ENCODE measurements at regions not wholly inside any gene's neighbourhood (a gene's known extent, or its start where the extent isn't known, plus 50 kb on each side); places are given as distances from the start of the nearest gene placed in this dataset.
"Not testable (repeated sequence)": the region's sequence is repeated elsewhere in the genome, so short reads cannot be mapped to it uniquely, and the experiment has no call there.

GRCh38 chr2:195138435-195138834 lies 518.6 kb upstream of the SLC39A10 start:
- DNase-seq = no peak

DNA sequence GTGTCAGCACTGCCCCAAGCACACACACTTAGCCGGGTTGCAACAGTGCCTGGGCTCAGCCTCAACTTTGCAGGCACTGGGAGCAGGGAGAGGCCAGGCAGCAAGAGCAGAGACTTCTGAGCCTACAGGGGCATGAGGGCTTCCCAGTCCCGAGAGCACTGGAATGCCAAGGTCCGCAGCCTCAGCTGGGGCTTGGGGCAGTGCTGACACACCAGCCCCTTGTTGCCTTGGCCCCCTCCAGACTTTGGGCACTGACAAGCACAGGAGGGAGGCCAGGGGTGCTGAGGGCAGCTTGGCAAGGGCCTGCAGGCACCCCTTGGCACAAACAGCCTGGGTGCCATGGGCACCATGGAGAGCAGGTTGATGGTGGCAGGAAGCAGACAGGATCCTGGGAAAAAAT lies 531.1 kb upstream of the SLC39A10 start:
- not testable (repeated sequence) for DNase-seq

GRCh38 chr2:195124391-195125079 lies 532.5 kb upstream of the SLC39A10 start:
- DNase-seq = no peak

- no peak for DNase-seq
These were observed 534.4 kb upstream of the SLC39A10 start for GRCh38 chr2:195122653-195123052.

GRCh38 chr2:195121341-195121740 lies 535.7 kb upstream of the SLC39A10 start:
- no peak for DNase-seq

- DNase-seq = no peak
These were observed 537.8 kb upstream of the SLC39A10 start for GRCh38 chr2:195119231-195119630.

- DNase-seq = no peak
These were observed 538.8 kb upstream of the SLC39A10 start for GRCh38 chr2:195118276-195118675.

DNA sequence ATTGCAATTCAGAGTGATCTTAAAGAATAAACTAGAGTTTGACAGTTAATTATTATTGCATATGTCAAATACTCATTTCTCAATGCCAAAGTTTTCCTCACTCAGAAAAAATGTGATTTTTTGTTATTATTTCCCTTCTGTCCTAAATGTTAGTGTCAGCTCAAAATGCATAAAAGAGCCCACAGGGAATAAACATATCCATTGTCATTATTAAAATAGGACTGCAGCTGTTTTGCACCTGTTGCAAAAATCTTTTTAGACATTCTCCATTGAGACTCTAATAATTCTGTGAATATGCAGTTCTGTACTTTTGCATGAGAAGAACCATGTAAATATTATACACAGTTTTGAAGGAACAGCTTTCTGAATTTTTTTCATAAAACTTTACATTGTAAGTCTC lies 540.0 kb upstream of the SLC39A10 start:
- DNase-seq = no peak

DNA sequence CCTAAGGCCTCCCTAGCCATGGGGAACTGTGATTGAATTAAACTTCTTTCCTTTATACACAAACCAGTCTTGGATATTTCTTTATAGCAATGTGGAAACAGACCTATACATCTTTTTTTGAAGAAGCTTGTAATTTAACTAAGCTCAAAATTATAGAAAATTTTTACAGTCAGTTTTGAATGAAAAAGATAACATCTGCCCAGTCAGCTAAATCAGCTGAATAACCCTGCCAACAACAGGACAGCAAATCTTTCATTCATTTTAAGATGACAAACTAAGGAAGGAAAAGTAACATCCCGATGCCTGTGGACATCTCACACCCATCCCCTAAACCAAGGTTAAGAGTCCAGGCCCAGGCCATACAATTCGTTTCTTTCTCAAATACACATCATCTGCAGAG lies 541.3 kb upstream of the SLC39A10 start:
- DNase-seq = no peak

DNA sequence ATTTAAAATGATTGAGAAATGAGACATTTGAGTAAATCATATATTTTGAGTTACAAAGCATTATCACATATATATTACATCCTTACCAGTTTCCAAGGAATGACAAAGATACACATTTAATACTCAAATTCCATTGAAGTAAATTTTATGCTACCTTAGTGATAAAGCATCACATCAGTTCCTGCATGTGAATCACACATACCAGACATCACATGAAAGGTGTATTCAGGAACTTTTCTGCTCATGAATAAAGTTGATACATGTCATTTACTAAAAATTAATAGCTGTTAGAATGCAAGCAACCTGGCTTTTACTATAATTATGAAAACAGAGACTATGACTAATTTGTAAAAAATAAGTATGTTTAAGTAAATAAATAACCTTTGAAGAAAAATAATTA lies 548.8 kb upstream of the SLC39A10 start:
- no peak for DNase-seq

DNA sequence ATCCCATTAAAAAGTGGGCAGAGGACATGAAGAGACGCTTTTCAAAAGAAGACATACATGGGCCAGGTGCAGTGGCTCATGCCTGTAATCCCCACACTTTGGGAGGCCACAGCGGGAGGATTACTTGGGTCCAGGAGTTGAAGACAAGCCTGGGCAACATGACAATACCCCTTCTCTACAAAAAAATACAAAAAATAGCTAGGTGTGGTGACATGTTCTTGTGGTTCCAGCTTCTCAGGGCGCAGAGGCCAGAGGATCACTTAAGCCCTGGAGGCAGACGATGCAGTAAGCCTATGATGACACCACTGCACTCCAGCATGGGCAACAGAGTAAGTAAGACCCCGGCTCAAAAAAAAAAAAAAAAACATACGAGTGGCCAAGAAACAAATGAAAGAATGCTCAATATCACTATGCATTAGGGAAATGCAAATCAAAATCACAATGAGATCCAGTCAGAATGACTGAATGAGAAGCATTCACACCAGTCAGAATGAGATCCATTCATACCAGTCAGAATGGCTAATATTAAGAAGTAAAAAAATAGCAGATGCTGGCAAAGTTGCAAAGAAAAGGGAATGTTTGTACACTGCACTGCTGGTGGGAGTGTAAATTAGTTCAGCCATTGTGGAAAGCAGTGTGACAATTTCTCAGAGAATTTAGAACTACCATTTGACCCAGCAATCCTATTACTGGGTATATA lies 550.2 kb upstream of the SLC39A10 start:
- no peak for DNase-seq

DNA sequence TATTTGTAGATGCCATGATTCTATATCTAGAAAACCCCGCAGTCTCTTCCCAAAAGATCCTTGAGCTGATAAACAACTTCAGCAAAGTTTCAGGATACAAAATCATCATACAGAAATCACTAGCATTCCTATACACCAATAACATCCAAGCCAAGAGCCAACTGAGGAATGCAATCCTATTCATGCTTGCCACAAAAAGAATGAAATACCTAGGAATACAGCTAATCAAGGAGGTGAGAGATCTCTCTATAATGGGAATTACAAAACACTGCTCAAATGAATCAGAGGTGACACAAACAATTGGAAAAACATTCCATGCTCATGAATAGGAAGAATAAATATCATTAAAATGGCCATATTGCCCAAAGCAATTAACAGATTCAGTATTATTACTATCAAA lies 551.4 kb upstream of the SLC39A10 start:
- DNase-seq = no peak

DNA sequence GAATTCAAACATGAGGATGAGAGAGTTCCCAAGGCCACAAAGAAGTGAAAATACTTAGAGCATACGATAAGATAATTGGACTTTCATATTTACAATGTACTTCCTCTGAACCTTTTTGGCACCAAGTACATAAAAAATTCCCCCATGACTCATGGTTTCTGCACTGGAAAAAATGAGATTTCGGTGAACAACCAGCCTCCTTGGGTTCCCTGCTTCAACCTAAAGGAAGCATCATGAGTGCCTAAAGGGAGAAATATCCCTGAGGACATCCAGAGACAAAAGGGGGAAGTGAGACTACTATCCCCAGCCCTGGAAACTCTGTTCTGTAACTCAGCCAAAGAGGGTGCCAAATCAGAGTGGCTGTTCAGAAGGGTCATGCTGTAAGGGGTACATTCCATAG lies 562.7 kb upstream of the SLC39A10 start:
- DNase-seq = no peak

GRCh38 chr2:195092341-195092740 lies 564.7 kb upstream of the SLC39A10 start:
- no peak for DNase-seq

DNA sequence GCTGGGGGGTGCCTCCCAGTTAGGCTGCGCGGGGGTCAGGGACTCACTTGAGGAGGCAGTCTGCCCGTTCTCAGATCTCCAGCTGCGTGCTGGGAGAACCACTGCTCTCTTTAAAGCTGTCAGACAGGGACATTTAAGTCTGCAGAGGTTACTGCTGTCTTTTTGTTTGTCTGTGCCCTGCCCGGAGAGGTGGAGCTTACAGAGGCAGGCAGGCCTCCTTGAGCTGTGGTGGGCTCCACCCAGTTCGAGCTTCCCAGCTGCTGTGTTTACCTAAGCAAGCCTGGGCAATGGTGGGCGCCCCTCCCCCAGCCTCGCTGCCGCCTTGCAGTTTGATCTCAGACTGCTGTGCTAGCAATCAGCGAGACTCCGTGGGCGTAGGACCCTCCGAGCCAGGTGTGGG lies 584.2 kb upstream of the SLC39A10 start:
- not testable (repeated sequence) for DNase-seq

DNA sequence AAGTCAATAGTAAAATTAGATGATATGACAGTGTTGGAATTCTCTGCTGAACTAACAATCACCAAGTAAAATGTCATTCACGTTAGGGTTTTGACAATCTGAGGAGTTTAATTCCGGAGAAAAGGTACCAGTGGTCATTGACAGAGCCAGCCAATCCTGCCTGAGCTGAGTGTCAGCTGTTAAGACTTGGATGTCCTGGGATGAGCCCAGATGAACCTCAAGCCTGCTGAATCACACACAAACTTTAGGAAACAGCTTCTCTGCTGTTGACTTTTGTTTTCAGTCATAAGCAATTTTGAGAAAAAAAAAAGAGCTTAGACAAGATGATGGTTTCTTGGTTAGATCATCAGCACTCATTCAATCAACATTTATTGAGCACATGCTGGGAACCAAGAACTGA lies 600.0 kb upstream of the SLC39A10 start:
- no peak for DNase-seq

DNA sequence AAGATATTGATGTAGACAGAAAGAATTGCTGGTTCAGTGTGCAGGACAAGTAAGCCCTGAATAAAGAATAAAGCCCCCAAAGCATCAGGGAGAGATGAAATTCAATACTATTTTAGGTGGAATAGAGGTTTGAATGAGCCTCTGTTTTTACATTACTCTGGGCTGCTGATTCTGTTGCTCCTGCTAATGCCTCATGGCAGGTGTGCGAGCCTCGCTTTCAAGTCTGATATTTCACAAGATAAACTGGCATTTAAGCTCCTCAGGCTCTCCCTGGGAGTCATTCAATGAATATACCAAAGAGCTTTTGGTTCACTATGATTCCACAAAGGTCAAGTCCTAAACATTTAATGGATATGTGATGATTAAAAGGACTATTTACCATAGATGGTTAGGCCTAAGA lies 601.0 kb upstream of the SLC39A10 start:
- no peak for DNase-seq

- DNase-seq = no peak
These were observed 605.6 kb upstream of the SLC39A10 start for GRCh38 chr2:195051401-195051800.

DNA sequence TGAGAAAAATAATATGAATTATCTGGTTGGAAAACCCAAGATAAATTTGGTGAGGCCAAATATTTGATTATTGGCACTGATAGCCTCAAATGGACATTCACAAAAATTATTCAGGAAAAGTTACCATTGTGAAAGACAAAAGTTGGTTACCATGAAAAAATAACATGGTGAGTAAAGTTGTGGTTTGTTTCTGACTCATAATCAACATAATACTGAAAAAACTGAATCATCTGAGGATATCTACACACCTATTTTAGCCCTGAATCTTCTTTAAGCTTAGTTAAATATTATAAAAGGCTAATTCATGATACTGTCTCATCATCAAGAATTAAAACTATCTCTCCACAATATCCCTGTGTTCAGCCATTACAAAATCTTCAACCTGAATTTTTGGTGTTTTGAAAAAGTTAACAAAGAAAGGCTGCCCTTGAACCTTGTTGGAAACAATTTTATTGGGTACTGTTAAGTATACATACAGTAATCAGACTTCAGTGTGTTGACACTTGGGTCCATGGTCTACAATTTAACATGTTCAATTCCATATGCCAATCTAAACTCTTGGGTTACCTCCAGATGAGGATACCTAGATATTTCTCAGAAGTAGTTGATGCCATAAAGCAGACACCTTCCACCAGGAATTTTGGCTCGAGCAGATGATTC lies 607.5 kb upstream of the SLC39A10 start:
- DNase-seq = no peak

- DNase-seq = no peak
These were observed 609.1 kb upstream of the SLC39A10 start for GRCh38 chr2:195047955-195048354.

GRCh38 chr2:195044801-195045200 lies 612.2 kb upstream of the SLC39A10 start:
- DNase-seq = no peak

DNA sequence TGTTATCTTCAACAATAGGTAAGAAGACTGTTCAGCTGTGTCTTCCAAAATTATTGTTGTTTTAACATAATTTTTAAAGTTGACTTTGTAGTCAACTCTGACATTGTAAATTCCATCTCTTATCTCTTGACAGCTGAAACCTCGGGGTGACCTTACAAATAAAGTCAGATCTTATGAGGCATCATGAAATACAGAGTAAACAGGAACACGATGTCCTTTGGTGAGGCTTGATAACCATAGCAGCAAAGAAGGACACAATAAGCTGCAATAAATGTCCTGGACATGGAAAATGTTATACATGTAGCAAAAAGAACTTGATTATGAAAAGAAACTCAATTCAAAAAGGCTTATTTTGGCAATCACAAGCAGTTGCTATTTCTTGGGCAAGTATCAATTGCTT lies 618.9 kb upstream of the SLC39A10 start:
- no peak for DNase-seq

DNA sequence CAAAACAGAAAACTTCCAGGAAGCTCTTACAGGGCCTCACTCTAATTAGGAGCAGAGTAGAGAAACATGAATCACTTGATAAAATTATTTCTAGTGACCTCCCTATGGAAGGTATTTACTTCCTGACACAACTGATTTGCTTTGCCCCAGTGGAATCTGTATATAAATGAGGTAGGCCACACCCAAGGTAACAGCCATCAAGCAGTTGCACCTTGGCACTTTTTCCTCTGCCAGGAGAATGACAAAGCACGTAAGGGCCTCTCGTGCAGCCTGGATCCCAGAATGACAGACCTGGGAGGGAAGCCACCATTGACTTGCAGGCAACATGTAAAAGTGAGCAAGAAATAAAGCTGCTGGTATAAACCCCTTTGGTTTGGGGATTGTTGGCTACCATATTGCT lies 620.0 kb upstream of the SLC39A10 start:
- no peak for DNase-seq

DNA sequence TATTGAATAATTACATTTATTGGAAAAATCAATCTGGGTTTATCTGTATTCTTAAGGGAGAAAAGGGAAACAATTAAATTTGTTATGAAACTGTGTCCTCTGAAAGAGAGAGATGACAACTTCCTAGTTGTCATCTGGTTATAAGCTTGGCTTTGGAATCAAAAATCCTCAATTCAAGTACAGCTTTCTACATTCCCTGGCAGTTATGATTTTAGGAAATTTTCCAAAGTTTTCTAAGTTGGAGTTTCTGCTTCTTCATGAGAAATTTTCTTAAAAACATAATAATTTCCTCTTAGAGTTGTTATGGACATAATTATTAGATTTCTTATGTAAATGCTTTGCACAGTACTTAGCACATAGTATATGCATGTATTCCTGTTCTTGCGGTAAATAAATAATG lies 625.6 kb upstream of the SLC39A10 start:
- no peak for DNase-seq

All from NCI-H1436 (cell line).